HG03520 (cell line): ENCODE measurements at regions not wholly inside any gene's neighbourhood (a gene's known extent, or its start where the extent isn't known, plus 50 kb on each side); places are given as distances from the start of the nearest gene placed in this dataset.

Source experiments
- ATAC-seq: cut with Tn5 transposase; IDR thresholded peaks from one replicate; pipeline ENCODE4 v1.9.1; 2021; ENCODE audit warnings: mild to moderate bottlenecking, moderate library complexity; ENCODE audit not compliant: unreplicated experiment

DNA sequence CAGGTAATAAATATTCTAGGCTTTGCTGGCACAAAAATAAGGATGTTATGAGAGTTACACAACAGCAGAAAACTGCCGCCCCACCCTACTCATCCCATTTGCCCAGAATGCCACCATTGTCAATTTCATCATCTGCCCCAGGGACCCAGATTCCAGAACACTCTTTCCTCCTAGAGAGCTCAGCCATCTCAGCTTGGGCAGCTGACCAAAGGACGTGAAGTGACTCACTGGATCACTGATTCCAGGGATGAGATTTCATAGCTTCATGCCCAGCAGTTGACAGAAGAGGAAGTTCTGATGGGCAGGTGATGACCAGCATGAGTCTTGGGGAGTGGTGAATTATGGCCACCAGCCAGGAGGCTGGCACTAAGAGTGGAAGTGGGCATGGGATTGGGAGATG is 450.3 kb downstream of the RMST start:
- ATAC-seq = no peak

DNA sequence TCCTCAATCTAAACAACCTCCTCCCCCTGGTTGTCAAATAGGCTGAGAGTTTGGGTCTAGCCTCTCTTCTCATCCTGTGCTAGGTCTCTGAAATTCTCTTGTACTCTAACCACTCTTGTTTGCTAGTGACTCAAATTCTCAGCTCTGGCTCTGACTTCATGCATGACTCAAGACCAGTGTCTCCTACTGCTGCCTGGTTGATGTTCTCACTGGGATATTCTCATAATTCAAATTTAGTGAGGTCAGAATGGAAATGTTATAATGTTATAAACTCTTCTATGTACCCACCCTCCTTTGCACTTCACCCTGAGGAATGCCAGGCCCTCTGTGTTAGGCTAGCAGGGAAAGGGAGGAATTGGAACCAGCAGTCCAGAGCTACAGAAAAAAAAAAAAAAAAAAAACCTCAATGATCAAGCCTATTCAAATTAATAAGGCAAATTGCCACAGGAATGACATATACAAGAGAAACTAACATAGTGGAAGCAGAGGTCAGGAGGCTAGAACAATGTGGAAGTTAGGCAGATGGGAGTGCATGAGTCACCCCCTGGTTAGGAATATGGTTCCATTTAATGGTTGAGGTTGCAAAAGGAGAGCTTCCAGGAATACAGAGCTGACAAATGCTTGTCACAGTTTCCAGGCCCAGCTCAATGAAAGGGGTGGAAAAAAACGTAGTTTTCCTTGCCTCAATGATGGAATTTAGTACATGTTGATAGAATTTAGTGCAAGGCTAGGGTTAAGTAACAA is 459.5 kb downstream of the RMST start:
- no peak for ATAC-seq

DNA sequence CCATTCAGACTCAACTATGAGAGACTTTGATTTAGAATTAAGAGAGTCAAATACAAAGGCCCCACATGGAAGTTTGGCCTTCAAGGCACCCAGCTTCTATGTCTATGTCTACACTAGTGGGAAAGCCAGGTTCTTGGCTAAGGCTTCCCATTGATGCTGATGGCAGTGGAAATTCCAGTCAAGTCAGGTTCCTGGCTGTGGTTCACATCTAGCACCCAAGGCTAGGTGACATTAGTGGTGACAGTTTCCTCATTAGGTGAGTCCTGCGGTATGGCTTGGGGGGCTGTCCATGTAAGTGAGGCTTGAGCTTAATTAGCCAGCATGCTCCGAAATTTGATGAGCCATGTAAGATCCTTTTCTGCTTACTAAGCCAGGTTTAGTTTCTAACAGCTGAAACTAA is 460.9 kb downstream of the RMST start:
- ATAC-seq = no peak

DNA sequence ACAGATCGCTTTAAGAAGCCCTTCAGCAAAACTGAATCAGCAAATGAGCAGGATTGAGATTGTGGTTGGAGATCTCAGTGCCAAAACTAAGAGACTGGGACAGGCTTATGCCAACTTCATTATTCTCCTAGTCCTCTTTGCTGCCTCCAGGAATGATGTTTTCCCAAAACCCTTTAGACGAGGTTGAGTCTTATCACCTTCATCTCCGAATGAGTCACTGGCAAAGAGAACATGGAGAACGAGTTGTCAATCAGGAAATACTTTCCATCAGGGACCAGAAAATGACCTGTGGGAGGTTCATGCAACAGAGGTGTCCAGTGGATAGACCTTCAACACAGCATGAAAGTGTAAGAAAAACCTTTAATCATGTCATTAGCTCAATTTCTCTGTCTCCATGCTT is 461.5 kb downstream of the RMST start:
- ATAC-seq = no peak

DNA sequence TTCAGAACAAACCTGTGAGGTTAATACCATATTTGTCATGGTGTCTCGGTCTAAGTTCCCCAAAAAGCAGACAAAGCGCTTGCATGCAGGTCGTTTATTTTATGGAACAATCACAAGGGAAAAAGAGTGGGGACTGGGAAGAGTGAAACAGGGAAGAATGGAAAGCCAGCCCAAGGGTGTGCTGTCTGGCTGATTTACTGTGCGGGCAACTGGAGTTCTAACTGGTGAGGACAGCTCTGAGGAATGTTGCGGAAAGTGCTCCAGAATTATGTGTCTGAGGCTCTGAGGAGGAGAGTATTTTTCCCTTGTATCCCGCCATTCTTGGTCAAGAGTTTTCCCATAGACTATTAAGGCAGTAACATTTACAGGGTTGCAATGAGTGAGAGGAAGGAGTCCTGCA is 465.4 kb downstream of the RMST start:
- no peak for ATAC-seq

DNA sequence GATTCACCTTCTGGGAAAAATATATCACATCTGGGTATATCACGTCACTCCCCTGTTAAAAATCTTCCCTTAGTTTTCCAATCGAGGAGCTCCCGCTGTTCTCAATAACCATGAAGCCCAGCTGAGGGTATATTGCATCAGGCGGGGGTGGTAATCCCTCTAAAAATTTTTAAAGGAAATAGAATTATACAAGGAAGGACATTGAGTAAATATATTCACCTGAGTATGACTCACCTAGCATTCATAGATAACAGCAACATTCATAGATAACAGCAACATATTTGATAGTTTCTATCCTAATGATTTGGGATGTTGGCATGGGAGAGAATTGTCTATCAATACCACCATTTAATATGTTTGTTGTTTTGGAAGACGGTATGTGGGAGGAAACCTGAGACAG is 473.6 kb downstream of the RMST start:
- no peak for ATAC-seq

DNA sequence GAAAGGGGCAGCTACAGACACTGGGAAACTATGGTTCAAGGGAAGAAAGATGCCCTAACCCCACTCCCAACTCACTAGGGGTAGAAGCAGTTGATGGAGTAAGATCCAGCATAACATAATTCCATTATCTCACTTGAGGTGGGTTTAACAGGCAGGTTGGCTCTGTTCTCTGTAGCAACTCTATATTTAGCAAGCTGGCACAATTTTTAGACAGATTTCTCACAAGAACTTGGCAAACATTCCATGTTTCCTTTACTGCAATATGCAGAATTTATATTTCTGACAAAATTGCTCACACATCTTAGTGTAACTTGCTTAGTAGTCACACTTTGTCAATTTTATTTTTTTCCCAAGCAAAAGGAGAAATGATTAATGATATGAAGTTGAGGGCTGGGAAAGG is 475.4 kb downstream of the RMST start:
- ATAC-seq = no peak

DNA sequence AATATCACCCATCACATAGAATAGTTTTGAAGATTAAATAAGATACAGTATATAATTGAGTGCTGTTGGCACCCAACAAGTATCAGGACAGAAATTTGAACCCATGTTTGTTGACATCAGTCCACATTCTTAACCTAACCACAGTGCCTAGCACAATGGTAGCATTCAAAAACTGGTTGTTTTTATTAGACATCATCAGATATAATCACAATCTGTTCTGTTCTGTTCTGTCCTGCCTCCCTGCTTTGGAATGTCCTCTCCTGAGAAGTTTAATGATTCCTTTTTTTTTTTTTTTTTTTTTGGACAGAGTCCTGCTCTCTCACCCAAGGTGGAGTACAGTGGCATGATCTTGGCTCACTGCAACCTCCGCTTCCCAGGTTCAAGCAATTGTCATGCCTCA is 476.6 kb downstream of the RMST start:
- ATAC-seq = no peak

DNA sequence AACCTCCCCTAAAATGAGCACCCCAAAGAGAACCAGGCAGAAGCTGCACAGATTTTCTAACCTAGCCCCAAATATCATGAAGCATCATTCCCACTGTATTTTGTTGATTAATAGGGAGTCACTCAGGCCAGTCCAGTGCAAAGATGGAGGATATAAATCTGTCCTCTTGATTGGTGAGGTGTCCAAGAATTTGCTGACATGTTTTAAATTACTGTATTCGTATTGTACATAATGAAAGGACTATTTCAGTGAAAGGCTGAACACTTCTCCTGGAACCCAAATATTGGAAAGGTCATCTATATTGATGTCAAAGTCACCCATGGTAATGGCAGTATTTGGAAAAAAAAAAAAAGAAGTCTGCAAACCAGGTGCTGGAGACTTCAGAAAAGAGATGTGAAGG is 477.5 kb downstream of the RMST start:
- ATAC-seq = no peak

DNA sequence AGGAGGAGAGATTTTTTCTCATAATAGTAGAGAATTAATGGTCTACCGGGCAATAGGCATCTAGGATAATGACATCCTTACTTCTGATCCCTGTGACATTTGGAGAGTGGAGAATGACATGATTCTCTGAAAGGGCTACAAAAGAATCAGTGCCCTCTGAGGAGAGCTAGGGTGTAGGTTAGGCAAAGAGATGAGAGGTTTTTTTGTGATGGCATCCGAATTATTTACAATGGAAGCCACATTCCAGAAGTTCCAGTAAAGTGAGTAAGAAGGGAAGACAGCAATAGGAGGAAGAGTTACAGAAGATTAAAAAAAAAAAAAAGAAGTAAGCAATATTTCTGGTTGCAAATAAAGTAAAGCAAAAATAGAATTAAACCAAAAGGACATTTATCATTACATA is 478.0 kb downstream of the RMST start:
- ATAC-seq = no peak

DNA sequence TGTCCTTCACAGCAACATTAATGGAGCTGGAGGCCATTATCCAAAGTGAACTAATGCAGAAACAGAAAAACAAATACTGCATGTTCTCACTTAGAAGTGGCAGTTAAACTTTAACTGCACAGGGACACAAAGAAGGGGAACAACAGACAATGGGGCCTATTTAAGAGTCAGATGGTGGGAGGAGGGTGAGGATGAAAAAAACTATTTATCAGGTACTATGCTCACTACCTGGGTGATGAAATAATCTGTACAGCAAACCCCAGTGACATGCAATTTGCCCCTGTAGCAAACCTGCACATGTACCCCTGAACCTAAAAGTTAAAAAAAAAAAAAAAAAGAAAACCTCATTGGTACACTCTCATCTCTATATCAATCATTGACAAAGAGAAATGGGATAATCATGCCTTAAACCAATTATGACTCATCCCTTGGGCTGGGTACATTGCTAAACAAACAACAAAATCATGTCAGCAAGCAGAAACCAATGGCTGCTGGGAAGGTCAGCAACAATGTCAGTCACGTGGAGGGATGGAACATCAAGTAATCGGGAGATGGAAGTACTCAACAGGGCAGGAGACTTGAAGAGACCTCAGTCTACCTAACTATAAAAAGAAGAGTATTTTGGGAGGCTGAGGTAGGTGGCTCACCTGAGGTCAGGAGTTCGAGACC is 479.2 kb downstream of the RMST start:
- no peak for ATAC-seq

DNA sequence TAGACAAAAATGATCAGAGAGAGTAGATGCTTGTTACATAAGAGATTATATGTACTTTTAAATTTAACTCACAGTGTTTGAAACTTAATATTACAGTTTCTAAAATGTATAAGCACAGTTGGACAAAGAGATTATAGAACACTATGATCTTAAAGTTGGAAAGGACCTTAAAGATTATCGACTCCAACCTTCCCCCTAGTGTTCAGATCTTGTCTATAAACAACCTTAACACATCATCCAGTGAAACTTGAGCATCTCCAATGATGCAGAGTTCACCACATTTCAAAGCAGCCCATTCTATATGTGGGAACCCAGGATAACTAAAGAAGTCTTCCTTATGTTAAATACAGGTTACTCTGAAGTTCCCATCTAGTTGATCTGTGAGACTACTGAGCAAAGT is 480.8 kb downstream of the RMST start:
- no peak for ATAC-seq

DNA sequence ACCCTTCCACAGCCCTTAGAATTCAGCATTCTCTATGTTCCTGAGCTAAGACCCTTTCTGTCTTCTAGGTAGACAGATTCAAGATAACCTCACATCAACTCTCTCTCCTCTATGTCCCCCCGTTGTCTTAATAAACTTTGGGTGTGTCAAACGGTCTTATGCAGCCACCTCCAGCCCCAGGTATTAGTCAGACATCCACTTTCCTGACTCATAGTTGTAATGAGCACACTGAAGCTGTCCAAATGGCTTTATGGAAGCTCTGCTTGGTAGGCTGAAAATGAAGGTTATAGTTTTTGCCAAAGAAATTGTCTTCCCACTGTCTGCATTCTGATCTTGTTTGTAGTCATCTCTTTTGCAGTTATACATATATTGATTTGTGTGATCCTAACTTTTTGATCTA is 482.0 kb downstream of the RMST start:
- no peak for ATAC-seq

DNA sequence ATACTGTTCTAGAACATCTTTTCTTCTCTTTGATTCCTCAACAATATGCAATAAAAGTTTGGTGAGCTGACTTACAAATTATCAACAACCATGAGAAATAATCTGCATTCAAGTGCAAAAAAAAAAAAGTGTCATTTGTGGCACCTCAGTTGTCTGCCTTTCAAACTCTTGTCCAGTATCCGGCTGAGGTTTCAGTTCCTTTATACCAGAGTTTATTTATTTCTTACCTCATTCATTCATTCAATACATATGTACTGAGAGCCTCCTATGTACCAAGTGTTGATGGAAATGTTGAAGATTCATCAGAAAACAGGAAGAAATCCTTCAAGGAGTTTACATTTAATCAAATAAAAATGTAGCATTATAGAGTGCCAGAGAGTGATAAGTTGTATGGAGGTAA is 484.1 kb downstream of the RMST start:
- no peak for ATAC-seq

DNA sequence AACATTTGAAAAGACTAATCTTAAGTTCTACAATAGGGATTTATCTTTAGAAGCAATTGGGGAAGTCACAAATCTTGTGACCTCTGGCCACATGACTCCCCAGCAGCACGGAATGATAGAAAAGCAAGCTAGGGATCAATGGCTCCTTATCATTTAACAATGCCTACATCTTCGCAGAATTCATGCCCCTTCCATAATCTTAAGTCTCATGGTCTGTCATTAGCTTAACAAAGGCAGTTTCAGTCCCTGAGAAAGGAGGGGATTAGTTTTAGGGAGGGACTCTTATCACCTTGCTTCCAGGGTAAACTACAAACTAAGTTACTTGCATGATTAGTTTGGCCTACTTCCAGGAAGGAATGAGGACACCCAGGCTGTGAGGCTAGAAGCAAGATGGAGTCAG is 486.0 kb downstream of the RMST start:
- no peak for ATAC-seq

DNA sequence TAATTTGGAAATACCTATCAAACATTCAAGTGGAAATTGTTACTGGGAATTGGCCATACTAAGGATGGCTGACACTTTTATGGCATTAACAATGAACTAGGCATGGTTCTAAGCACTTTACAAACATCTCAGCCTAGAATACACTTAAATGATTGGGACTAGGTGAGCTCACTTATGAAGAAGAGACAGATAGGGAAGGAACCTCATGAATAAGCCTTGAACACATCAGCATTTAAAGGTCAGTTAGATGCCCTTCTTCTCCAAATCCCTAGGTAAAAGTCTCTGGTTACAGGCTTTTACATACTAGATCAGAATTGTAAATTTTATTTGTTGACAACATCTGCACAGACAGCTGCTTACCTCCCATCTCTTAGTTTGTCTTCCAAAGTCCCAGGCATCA is 488.6 kb downstream of the RMST start:
- no peak for ATAC-seq

DNA sequence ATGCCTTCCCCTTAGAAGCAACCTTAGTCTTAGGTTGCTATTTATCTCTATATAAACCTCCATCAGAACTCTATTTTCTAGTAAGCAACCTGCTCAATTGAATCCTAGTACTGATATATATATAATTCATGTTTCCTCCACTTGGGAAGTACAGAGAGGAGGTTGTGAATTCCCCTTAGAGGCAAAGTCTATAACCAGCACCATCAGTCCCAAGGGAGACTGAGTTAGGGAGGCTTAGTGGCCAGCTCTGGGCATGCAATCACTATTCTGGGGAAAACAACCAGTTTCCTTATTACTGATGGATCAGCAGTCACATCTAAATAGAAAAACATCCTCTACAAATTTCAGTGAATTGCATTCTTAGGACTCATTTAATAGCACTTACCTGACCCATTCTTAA is 489.1 kb downstream of the RMST start:
- no peak for ATAC-seq

DNA sequence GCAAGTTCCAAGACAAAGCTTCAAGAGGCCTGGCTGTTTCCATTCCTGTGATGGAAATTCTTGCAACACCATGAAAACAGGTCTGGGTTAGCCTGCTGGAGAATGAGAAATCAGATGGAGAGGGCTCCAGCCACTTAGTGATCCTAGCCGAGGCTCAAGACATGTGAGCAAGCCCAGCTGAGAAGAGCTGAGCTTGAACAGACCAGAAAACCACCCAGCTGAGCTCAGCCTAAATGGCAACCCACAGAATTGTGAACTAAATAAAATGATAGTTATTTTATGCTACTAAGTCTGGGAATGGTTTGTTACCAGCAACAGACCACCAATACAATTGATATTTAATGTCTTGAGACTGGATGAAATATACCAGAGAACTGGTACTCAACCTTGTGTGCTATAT is 494.5 kb downstream of the RMST start:
- no peak for ATAC-seq

DNA sequence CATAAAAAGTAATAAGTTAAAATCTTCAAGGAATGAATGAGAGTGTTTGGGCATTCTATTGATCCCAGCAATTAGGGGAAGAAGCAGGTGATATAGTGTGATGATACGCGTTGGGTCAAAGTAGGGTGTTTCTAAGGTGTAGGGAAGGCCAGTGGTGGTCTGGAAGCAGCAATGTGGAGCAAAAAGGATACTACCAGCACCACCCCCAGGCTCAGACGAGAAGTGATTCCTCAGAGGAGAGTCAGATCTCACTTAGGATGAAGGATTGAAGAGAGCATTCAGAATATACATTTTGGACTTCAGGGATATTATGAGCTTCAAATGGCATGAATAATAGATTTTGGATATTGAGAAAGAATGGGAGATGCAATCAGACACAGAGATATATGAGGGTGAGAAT is 497.6 kb downstream of the RMST start:
- no peak for ATAC-seq

DNA sequence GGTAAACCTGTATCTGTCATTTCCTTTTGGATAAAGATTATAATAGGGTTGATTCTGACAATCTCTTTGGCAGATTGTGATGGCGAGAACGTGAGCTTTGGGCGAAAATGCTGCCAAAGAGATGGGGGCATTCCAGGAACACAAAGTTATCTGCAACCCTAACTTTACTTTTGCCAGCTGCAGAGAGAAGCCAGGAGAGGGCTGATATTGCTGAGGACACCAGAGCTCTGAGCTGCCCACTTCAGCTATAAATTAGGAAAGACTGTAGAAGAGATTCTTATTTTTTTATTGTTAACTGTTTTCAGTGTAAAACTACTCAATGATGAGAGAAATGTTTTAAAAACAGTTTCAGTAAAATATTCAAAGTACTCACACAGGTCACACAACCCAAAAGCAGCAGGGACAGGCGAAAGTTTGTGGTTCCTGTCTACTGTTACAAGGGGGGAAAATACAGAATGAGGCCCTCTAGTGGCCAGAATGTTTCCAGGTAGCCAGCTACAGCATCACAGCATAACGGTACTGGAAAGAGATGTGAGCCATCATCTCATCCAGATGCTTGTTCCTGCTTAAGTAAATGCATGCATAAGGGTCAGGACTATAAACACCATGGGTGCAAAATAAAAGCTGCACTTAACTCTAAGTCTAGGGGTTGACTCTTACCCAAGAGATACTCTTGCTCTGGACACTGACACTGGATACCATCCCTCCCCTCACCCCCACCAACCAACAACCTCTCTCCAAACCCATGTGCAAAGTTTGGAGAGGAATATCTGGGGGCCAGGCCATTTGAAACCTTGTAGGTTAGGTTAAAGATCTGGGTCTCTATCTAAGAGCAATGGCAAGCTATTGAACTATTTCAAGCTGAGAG is 498.4 kb downstream of the RMST start:
- ATAC-seq = peak; percentile 87

DNA sequence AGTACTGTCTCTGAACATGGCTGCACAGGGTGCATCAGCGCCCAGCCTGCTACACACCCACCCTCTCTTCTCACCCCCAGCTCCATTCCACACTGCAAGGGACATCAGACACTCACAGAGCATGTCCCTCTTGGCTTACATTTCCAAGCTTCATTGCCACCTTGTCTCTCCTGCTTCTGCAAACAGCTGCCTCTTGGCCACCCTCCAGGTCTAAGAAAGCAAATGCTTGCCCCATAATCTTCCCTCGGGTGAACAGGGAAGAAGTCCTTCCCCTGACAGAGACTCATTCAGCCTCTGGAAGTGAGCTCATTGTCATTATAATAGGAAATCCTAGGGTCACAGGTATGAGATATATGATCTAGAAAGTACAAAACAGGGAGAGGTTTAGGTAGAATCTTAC is 505.2 kb downstream of the RMST start:
- ATAC-seq = no peak

DNA sequence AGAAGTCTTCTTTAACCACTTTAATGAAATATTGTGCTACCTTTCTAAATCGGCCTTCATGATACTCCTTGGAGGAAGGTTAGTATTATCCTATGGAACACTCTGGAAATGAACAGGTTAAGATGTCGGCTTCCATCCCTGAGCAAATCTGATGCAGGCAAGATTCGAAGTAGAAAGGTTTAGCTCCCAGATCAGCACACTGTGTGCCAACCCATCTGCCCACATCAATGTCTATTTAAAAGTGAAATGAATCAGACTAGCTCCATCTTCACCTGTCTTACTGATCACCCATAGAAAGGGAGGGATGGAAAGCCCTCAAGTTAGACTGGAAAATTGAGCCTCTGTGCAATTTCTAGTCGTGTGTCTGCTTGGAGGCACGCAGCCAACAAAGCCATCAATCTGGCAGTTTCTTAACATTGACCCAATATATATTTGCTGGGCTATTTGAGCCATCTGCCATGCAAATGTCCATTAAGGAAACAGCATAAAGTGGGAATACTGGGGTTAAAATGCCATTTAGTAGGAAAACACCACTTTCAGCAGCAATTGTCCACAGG is 506.1 kb downstream of the RMST start:
- no peak for ATAC-seq
